ENCODE measurements at regions not wholly inside any gene's neighbourhood (a gene's known extent, or its start where the extent isn't known, plus 50 kb on each side); places are given as distances from the start of the nearest gene placed in this dataset.

- TF ChIP-seq SUZ12 (IDR thresholded peaks at IDR 0.05) (no peak), FOXK2 (IDR thresholded peaks at IDR 0.05) (no peak), CTBP1 (IDR thresholded peaks at IDR 0.05; ENCODE audit: borderline replicate concordance) (no peak), ARNT (IDR thresholded peaks at IDR 0.05) (no peak), BHLHE40 (IDR thresholded peaks at IDR 0.05; ENCODE audit: borderline replicate concordance) (no peak), LEF1 (IDR thresholded peaks at IDR 0.05; ENCODE audit: borderline replicate concordance) (no peak), FOXM1 (IDR thresholded peaks at IDR 0.05; ENCODE audit: borderline replicate concordance) (no peak), TARDBP (IDR thresholded peaks at IDR 0.05) (no peak), FOXA1 (IDR thresholded peaks at IDR 0.05) (no peak), NFRKB (IDR thresholded peaks at IDR 0.05) (no peak), ELF4 (IDR thresholded peaks at IDR 0.05) (no peak)
These were observed 198.2 kb upstream of the FOXK1 start for GRCh38 chr7:4483851-4484250.

Measured in HEK293T (cell line).